Neural crest cell (in vitro differentiated cells): ENCODE measurements at regions not wholly inside any gene's neighbourhood (a gene's known extent, or its start where the extent isn't known, plus 50 kb on each side); places are given as distances from the start of the nearest gene placed in this dataset.

Experiments used
- DNase-seq: peaks from one replicate; pipeline ENCODE4 v3.0.0; 2021; ENCODE audit warnings: low read depth, mixed read lengths, low spot score
- H3K27ac Mint-ChIP-seq: one replicate; pipeline ENCODE4 v1.8.0; 2021; ENCODE audit warnings: mild to moderate bottlenecking, mixed read lengths; ENCODE audit not compliant: unreplicated experiment
- H3K27me3 Mint-ChIP-seq: 2 replicates; pipeline ENCODE4 v1.8.0; 2021; ENCODE audit warnings: low read depth, mild to moderate bottlenecking, mixed read lengths
- H3K36me3 Mint-ChIP-seq: 2 replicates; pipeline ENCODE4 v1.8.0; 2021; ENCODE audit warnings: low read depth, mild to moderate bottlenecking, mixed read lengths
- H3K4me1 Mint-ChIP-seq: 2 replicates; pipeline ENCODE4 v1.8.0; 2021; ENCODE audit warnings: mixed read lengths
- H3K4me3 Mint-ChIP-seq: one replicate; pipeline ENCODE4 v1.8.0; 2021; ENCODE audit warnings: mild to moderate bottlenecking, mixed read lengths
- H3K9me3 Mint-ChIP-seq: 2 replicates; pipeline ENCODE4 v1.8.0; 2021; ENCODE audit warnings: mixed read lengths
- TF ChIP-seq, protein P1 (sequence below): fragments of 200-600 bp; sonication (generic); conservative IDR thresholded peaks from 2 replicates; pipeline ENCODE4 v1.5.0; 2021; ENCODE audit warnings: antibody characterized with exemption, mild to moderate bottlenecking

GRCh38 chr12:59096246-59096645 is 175.9 kb upstream of the LRIG3 start:
- peaks cover 16% of the 10 kb centered on the region for H3K4me1 Mint-ChIP-seq
- no peak for DNase-seq
- peaks cover 2% of the 10 kb centered on the region for H3K9me3 Mint-ChIP-seq
- H3K27ac Mint-ChIP-seq: no peak overlapping the region
- peaks cover 3% of the 10 kb centered on the region for H3K36me3 Mint-ChIP-seq
- TF ChIP-seq, protein P1, sequence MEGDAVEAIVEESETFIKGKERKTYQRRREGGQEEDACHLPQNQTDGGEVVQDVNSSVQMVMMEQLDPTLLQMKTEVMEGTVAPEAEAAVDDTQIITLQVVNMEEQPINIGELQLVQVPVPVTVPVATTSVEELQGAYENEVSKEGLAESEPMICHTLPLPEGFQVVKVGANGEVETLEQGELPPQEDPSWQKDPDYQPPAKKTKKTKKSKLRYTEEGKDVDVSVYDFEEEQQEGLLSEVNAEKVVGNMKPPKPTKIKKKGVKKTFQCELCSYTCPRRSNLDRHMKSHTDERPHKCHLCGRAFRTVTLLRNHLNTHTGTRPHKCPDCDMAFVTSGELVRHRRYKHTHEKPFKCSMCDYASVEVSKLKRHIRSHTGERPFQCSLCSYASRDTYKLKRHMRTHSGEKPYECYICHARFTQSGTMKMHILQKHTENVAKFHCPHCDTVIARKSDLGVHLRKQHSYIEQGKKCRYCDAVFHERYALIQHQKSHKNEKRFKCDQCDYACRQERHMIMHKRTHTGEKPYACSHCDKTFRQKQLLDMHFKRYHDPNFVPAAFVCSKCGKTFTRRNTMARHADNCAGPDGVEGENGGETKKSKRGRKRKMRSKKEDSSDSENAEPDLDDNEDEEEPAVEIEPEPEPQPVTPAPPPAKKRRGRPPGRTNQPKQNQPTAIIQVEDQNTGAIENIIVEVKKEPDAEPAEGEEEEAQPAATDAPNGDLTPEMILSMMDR: no peak
- H3K4me3 Mint-ChIP-seq: no peak overlapping the region
- no peaks in the 10 kb centered on the region for H3K27me3 Mint-ChIP-seq

GRCh38 chr12:59093073-59093772 is 172.9 kb upstream of the LRIG3 start:
- H3K27ac Mint-ChIP-seq: no peak overlapping the region
- H3K36me3 Mint-ChIP-seq: peaks cover 3% of the 10 kb centered on the region
- H3K27me3 Mint-ChIP-seq: no peaks in the 10 kb centered on the region
- H3K4me1 Mint-ChIP-seq: peaks cover 21% of the 10 kb centered on the region
- no peak for DNase-seq
- TF ChIP-seq, protein P1: no peak
- peaks cover 2% of the 10 kb centered on the region for H3K9me3 Mint-ChIP-seq
- H3K4me3 Mint-ChIP-seq: no peak overlapping the region

- Mint-ChIP-seq H3K36me3 (no peaks in the 10 kb centered on the region), H3K27ac (peak overlapping the region; percentile 10), H3K9me3 (peaks cover 2% of the 10 kb centered on the region), H3K27me3 (no peaks in the 10 kb centered on the region), H3K4me1 (peaks cover 50% of the 10 kb centered on the region), H3K4me3 (no peak overlapping the region)
- TF ChIP-seq, protein P1: no peak
- no peak for DNase-seq
Observed at GRCh38 chr12:59088673-59089072, 168.4 kb upstream of the LRIG3 start.

- Mint-ChIP-seq H3K4me3 (no peak overlapping the region), H3K36me3 (no peaks in the 10 kb centered on the region), H3K27me3 (no peaks in the 10 kb centered on the region), H3K27ac (no peak overlapping the region), H3K9me3 (peaks cover 2% of the 10 kb centered on the region), H3K4me1 (peaks cover 52% of the 10 kb centered on the region)
- no peak for DNase-seq
- TF ChIP-seq, protein P1: no peak
Observed at GRCh38 chr12:59087691-59088090, 167.4 kb upstream of the LRIG3 start.

- TF ChIP-seq, protein P1: peak; percentile 58
- Mint-ChIP-seq H3K27me3 (no peaks in the 10 kb centered on the region), H3K9me3 (peaks cover 2% of the 10 kb centered on the region), H3K27ac (no peak overlapping the region), H3K4me1 (peaks cover 52% of the 10 kb centered on the region), H3K4me3 (no peak overlapping the region), H3K36me3 (no peaks in the 10 kb centered on the region)
- no peak for DNase-seq
Observed at GRCh38 chr12:59087077-59087673, 166.9 kb upstream of the LRIG3 start.
